H1 (cell line): ENCODE measurements at regions not wholly inside any gene's neighbourhood (a gene's known extent, or its start where the extent isn't known, plus 50 kb on each side); places are given as distances from the start of the nearest gene placed in this dataset.

ENCODE experiments used
- CTCF ChIA-PET: fragments of 300-600 bp; sonication (Branson Sonifier 250); formaldehyde crosslinking; loops from one replicate; lab custom pipeline; 2021; ENCODE audit not compliant: partially characterized antibody; lab: Charles Lee
- POLR2A ChIA-PET: fragments of 300-600 bp; sonication (Branson Sonifier 250); formaldehyde crosslinking; loops from one replicate; lab custom pipeline; 2021; ENCODE audit warnings: inconsistent platforms; ENCODE audit not compliant: partially characterized antibody; lab: Charles Lee
- DNase-seq, 2 experiments: peaks; one replicate each; pipeline versions ENCODE4 v3.0.0 to v3.0.0-alpha.2; 2010 to 2022; ENCODE audit warnings: low spot score in 2 of 2, low read depth in 1 of 2, mixed read lengths in 1 of 2
- FAIRE-seq: peaks from 2 replicates; lab custom pipeline; 2011; peaks lifted over from hg19 to GRCh38; lab: Jason Lieb, UNC
- H2AFZ ChIP-seq: 2 replicates; pipeline ENCODE4 v1.8.1; 2012; ENCODE audit warnings: low read length, inconsistent platforms
- H2AK5ac ChIP-seq: 2 replicates; pipeline ENCODE4 v1.6.1; 2013; ENCODE audit warnings: low read depth, low read length
- H2BK120ac ChIP-seq: replicated peaks from 2 replicates; pipeline ENCODE3; 2013; ENCODE audit warnings: low read depth, low read length, inconsistent platforms
- H2BK12ac ChIP-seq: 2 replicates; pipeline ENCODE4 v1.6.1; 2013; ENCODE audit warnings: low read depth, low read length
- H2BK15ac ChIP-seq: 2 replicates; pipeline ENCODE4 v1.6.1; 2013; ENCODE audit warnings: low read length
- H2BK20ac ChIP-seq: 2 replicates; pipeline ENCODE4 v1.6.1; 2013; ENCODE audit warnings: low read length
- H2BK5ac ChIP-seq: 2 replicates; pipeline ENCODE4 v1.6.1; 2013; ENCODE audit warnings: low read depth, low read length
- H3K14ac ChIP-seq: 2 replicates; pipeline ENCODE4 v1.6.1; 2013; ENCODE audit warnings: inconsistent platforms; ENCODE audit not compliant: insufficient read length
- H3K18ac ChIP-seq: 2 replicates; pipeline ENCODE4 v1.6.1; 2013; ENCODE audit warnings: low read length; ENCODE audit errors: extremely low read depth
- H3K23ac ChIP-seq: 2 replicates; pipeline ENCODE4 v1.6.1; 2013; ENCODE audit warnings: inconsistent platforms; ENCODE audit not compliant: insufficient read length
- H3K23me2 ChIP-seq: 2 replicates; pipeline ENCODE4 v1.6.1; 2013; ENCODE audit warnings: low read depth, low read length
- H3K27ac ChIP-seq: 2 replicates; pipeline ENCODE4 v1.6.1; 2011; ENCODE audit warnings: low read depth, low read length, inconsistent platforms
- H3K27me3 ChIP-seq, 4 experiments: replicated peaks in 1 of 4; 1 replicate in 1 of 4; 2 replicates in 3 of 4; pipeline versions ENCODE4 v1.6.1 to v1.8.1; 2011 to 2013; ENCODE audit warnings: low read length in 3 of 4, mild to moderate bottlenecking in 3 of 4, inconsistent platforms in 2 of 4, mixed read lengths in 2 of 4, moderate library complexity in 1 of 4; ENCODE audit not compliant: control insufficient read depth in 3 of 4, insufficient read depth in 3 of 4; ENCODE audit errors: extremely low read depth in 1 of 4
- H3K36me3 ChIP-seq, 4 experiments: 2 replicates each; pipeline versions ENCODE4 v1.6.1 to v1.8.1; 2011 to 2013; ENCODE audit warnings: mild to moderate bottlenecking in 4 of 4, low read length in 3 of 4, moderate library complexity in 2 of 4, control low read depth in 1 of 4, inconsistent platforms in 1 of 4; ENCODE audit not compliant: insufficient read depth in 4 of 4, control insufficient read depth in 2 of 4
- H3K4ac ChIP-seq: replicated peaks from 2 replicates; pipeline ENCODE3; 2013; ENCODE audit warnings: low read length, low read depth, mixed read lengths, inconsistent platforms; ENCODE audit not compliant: insufficient read length
- H3K4me1 ChIP-seq, 4 experiments: replicated peaks in 1 of 4; 1 replicate in 1 of 4; 2 replicates in 3 of 4; pipeline versions ENCODE4 v1.6.1 to v1.8.1; 2011 to 2013; ENCODE audit warnings: low read length in 3 of 4, inconsistent platforms in 2 of 4, mixed read lengths in 1 of 4; ENCODE audit not compliant: insufficient read depth in 4 of 4, control insufficient read depth in 3 of 4
- H3K4me2 ChIP-seq, 2 experiments: 2 replicates each; pipeline versions ENCODE4 v1.6.1 to v1.8.1; 2011 to 2013; ENCODE audit warnings: low read depth in 2 of 2, low read length in 2 of 2, control low read depth in 1 of 2, inconsistent platforms in 1 of 2, mild to moderate bottlenecking in 1 of 2; ENCODE audit not compliant: insufficient read depth in 1 of 2
- H3K4me3 ChIP-seq, 4 experiments: fragments of 200-600, 300-600 bp in 1 of 4; sonication (generic), shearing (Covaris generic), sonication (Bioruptor Twin) in 1 of 4; 2 replicates each; pipeline versions ENCODE4 v1.5.1 to v1.8.1; 2011 to 2016; ENCODE audit warnings: low read length in 4 of 4, low read depth in 3 of 4, control low read depth in 2 of 4, inconsistent platforms in 2 of 4, mild to moderate bottlenecking in 2 of 4, mixed read lengths in 1 of 4, moderate library complexity in 1 of 4; ENCODE audit not compliant: insufficient read depth in 2 of 4; ENCODE audit errors: extremely low read depth in 1 of 4
- H3K56ac ChIP-seq: replicated peaks from 2 replicates; pipeline ENCODE3; 2013; ENCODE audit warnings: low read depth, mild to moderate bottlenecking, mixed read lengths, low read length, inconsistent platforms; ENCODE audit not compliant: insufficient read length
- H3K79me1 ChIP-seq: 2 replicates; pipeline ENCODE4 v1.6.1; 2013; ENCODE audit warnings: low read depth, low read length, control low read depth
- H3K79me2 ChIP-seq, 2 experiments: 2 replicates each; pipeline versions ENCODE4 v1.6.1 to v1.8.1; 2012 to 2013; ENCODE audit warnings: low read length in 2 of 2, mild to moderate bottlenecking in 2 of 2, inconsistent platforms in 1 of 2; ENCODE audit not compliant: insufficient read depth in 2 of 2, control insufficient read depth in 1 of 2
- H3K9ac ChIP-seq, 4 experiments: replicated peaks in 1 of 4; 1 replicate in 1 of 4; 2 replicates in 3 of 4; pipeline versions ENCODE4 v1.6.1 to v1.8.1; 2011 to 2013; ENCODE audit warnings: low read depth in 3 of 4, low read length in 3 of 4, control low read depth in 2 of 4, mild to moderate bottlenecking in 2 of 4, moderate library complexity in 2 of 4, inconsistent platforms in 1 of 4; ENCODE audit errors: extremely low read depth in 1 of 4
- H3K9me3 ChIP-seq, 2 experiments: 2 replicates each; pipeline versions ENCODE4 v1.6.1 to v1.8.1; 2012 to 2013; ENCODE audit warnings: mild to moderate bottlenecking in 2 of 2, moderate library complexity in 2 of 2, control low read depth in 1 of 2, inconsistent platforms in 1 of 2, low read depth in 1 of 2, low read length in 1 of 2, mixed read lengths in 1 of 2; ENCODE audit not compliant: insufficient read depth in 2 of 2
- H4K20me1 ChIP-seq, 2 experiments: replicated peaks in 1 of 2; 2 replicates each; pipeline versions ENCODE3 to v1.8.1; 2011 to 2013; ENCODE audit warnings: inconsistent platforms in 2 of 2, low read length in 2 of 2, mild to moderate bottlenecking in 1 of 2; ENCODE audit not compliant: insufficient read depth in 2 of 2, control insufficient read depth in 1 of 2
- H4K5ac ChIP-seq: 2 replicates; pipeline ENCODE4 v1.6.1; 2013; ENCODE audit warnings: low read length, low read depth, mixed read lengths, inconsistent platforms; ENCODE audit not compliant: insufficient read length
- H4K8ac ChIP-seq: 2 replicates; pipeline ENCODE4 v1.8.0; 2013; ENCODE audit warnings: mild to moderate bottlenecking, moderate library complexity, low read length, inconsistent platforms; ENCODE audit not compliant: insufficient read depth; ENCODE audit errors: extremely low read depth
- H4K91ac ChIP-seq: replicated peaks from 2 replicates; pipeline ENCODE3; 2013; ENCODE audit warnings: low read length, mixed read lengths, inconsistent platforms; ENCODE audit not compliant: insufficient read length
- BRCA1 ChIP-seq: IDR thresholded peaks from 2 replicates; pipeline ENCODE4 v1.6.1; 2012; ENCODE audit warnings: low read depth, low read length, improper control_type of control experiment
- CEBPB ChIP-seq: IDR thresholded peaks from 2 replicates; pipeline ENCODE4 v1.6.1; 2012; ENCODE audit warnings: low read depth, low read length
- E2F6 ChIP-seq: IDR thresholded peaks from 2 replicates; pipeline ENCODE4 v1.6.1; 2012; ENCODE audit warnings: inconsistent platforms
- EP300 ChIP-seq, 2 experiments: IDR thresholded peaks; 1 replicate in 1 of 2; 2 replicates in 1 of 2; pipeline ENCODE4 v1.6.1; 2011 to 2012; ENCODE audit warnings: low read depth in 2 of 2, low read length in 2 of 2, mild to moderate bottlenecking in 2 of 2, borderline replicate concordance in 1 of 2, inconsistent platforms in 1 of 2, moderate library complexity in 1 of 2
- JUN ChIP-seq: IDR thresholded peaks from 2 replicates; pipeline ENCODE4 v1.6.1; 2011; ENCODE audit warnings: low read depth, mild to moderate bottlenecking, improper control_type of control experiment, low read length
- KDM1A ChIP-seq: fragments of 200-600, 300-600 bp; sonication (generic); IDR thresholded peaks from 2 replicates; pipeline ENCODE4 v1.7.1; 2016; ENCODE audit warnings: mild to moderate bottlenecking, low read length, borderline replicate concordance
- POU5F1 ChIP-seq: IDR thresholded peaks from 2 replicates; pipeline ENCODE4 v1.6.1; 2011; ENCODE audit warnings: low read depth, mild to moderate bottlenecking, low read length, moderate library complexity
- RXRA ChIP-seq: IDR thresholded peaks from 2 replicates; pipeline ENCODE4 v1.6.1; 2011; ENCODE audit warnings: low read depth, mild to moderate bottlenecking, low read length, moderate library complexity; ENCODE audit not compliant: insufficient read depth
- SIX5 ChIP-seq: IDR thresholded peaks from 2 replicates; pipeline ENCODE4 v1.6.1; 2011; ENCODE audit warnings: mild to moderate bottlenecking, low read depth, low read length
- SP1 ChIP-seq: IDR thresholded peaks from 2 replicates; pipeline ENCODE4 v1.6.1; 2011; ENCODE audit warnings: low read depth, low read length
- SP2 ChIP-seq: IDR thresholded peaks from 2 replicates; pipeline ENCODE4 v1.6.1; 2012; ENCODE audit warnings: mild to moderate bottlenecking, low read length, inconsistent platforms
- TAF1 ChIP-seq: IDR thresholded peaks from 2 replicates; pipeline ENCODE4 v1.6.1; 2011; ENCODE audit warnings: mild to moderate bottlenecking, low read depth, low read length
- TCF12 ChIP-seq: IDR thresholded peaks from 2 replicates; pipeline ENCODE4 v1.6.1; 2011; ENCODE audit warnings: low read depth, mild to moderate bottlenecking, low read length
- WGBS, 2 experiments: shearing (Covaris generic) in 1 of 2; methylation state at CpG; one replicate each; pipeline versions ENCODE4 v1.1.6 to v1.1.7; 2013 to 2015; ENCODE audit warnings: low lambda C conversion rate in 2 of 2, mixed read lengths in 2 of 2, inconsistent platforms in 1 of 2, low coverage in 1 of 2, missing lambda C conversion rate in 1 of 2; ENCODE audit not compliant: insufficient replicate concordance in 2 of 2, insufficient coverage in 1 of 2, insufficient read length in 1 of 2; ENCODE audit errors: extremely low coverage in 1 of 2, missing lambda C conversion rate in 1 of 2; 5-methylcytosine and 5-hydroxymethylcytosine counted together

- WGBS, 2 experiments = 93% methylated on average over 12 of the region's 12 CpGs; no CpG with 5 or more reads in 1 of the 2 experiments
- Histone ChIP-seq H2BK5ac (0 out of 2 replicates have a peak overlapping the region, but pooled peaks have one; percentile 2), H4K8ac (no peak overlapping the region), H2BK12ac (no peak overlapping the region), H3K9me3 (peaks cover 0 to 7% of the 10 kb centered on the region in 2 experiments; a peak in 1 of 4 replicates), H3K23me2 (peaks cover 11% of the 10 kb centered on the region), H3K79me1 (no peaks in the 10 kb centered on the region), H2AFZ (no peak overlapping the region), H3K9ac (no peak overlapping the region), H3K4ac (no peak overlapping the region), H4K5ac (no peak overlapping the region), H4K20me1 (peaks cover 0 to 12% of the 10 kb centered on the region in 2 experiments), H3K14ac (no peak overlapping the region), H3K79me2 (peaks cover 0 to 7% of the 10 kb centered on the region in 2 experiments; a peak in 2 of 4 replicates), H3K27ac (no peak overlapping the region), H2BK120ac (no peak overlapping the region), H3K4me1 (peaks cover 0 to 8% (median 3%) of the 10 kb centered on the region in 4 experiments; a peak in 5 of 7 replicates), H3K4me3 (no peak overlapping the region), H3K18ac (no peak overlapping the region), H3K23ac (no peak overlapping the region), H2BK20ac (no peak overlapping the region), H3K56ac (no peak overlapping the region), H4K91ac (no peak overlapping the region), H2AK5ac (no peak overlapping the region), H3K27me3 (peaks cover 0 to 4% (median 0%) of the 10 kb centered on the region in 4 experiments; a peak in 3 of 7 replicates), H3K4me2 (no peak overlapping the region), H2BK15ac (0 out of 2 replicates have a peak overlapping the region, but pooled peaks have one; percentile 19), H3K36me3 (peaks cover 0 to 5% (median 0%) of the 10 kb centered on the region in 4 experiments; a peak in 1 of 8 replicates)
- no peak for DNase-seq
- CTCF ChIA-PET = interaction anchor here (0.6 to 2.0 kb wide), 3 partner anchors 10 to 236 kb away, joined by 3 to 5 read pairs (median 3); no protein-coding TSS in a partner anchor
- POLR2A ChIA-PET = interaction anchor here (0.7 kb wide), 1 partner anchor 59 kb away, joined by 3 read pairs; no protein-coding TSS in a partner anchor
- TF ChIP-seq SIX5 (no peak), TCF12 (no peak), EP300 (IDR thresholded peaks at IDR 0.05; ENCODE audit: borderline replicate concordance in 1 of 2, low read depth in 2 of 2, low read length in 2 of 2) (no peak), POU5F1 (no peak), SP1 (no peak), E2F6 (no peak), KDM1A (no peak), BRCA1 (no peak), TAF1 (no peak), CEBPB (no peak), SP2 (no peak), JUN (no peak), RXRA (no peak)
- no peak for FAIRE-seq
Measured at GRCh38 chr12:116373572-116374206, 96.2 kb upstream of the MED13L start.
